Stomach (tissue), 8 donors: ENCODE measurements at regions not wholly inside any gene's neighbourhood (a gene's known extent, or its start where the extent isn't known, plus 50 kb on each side); places are given as distances from the start of the nearest gene placed in this dataset.

ENCODE experiments used
- DNase-seq, 2 donors: peaks; one replicate each; pipeline versions ENCODE4 v3.0.0 to v3.0.0-alpha.2; 2013 to 2019
- H3K27ac ChIP-seq, 5 donors: fragments of 200-600 bp in 4 of 5; sonication (generic) in 4 of 5; one replicate each; pipeline ENCODE4 v1.5.1; 2013 to 2019; ENCODE audit warnings: mild to moderate bottlenecking in 1 of 5, moderate library complexity in 1 of 5
- H3K27me3 ChIP-seq, 3 donors: fragments of 200-600 bp; sonication (generic); one replicate each; pipeline ENCODE4 v1.5.1; 2017 to 2019; ENCODE audit warnings: mixed run types in 1 of 3
- H3K36me3 ChIP-seq, 4 donors: fragments of 200-600 bp; sonication (generic); 1 replicate in 3 of 4; 2 replicates in 1 of 4; pipeline ENCODE4 v1.5.1; 2016 to 2019
- H3K4me1 ChIP-seq, 4 donors: fragments of 200-600 bp; sonication (generic); one replicate each; pipeline ENCODE4 v1.5.1; 2016 to 2019
- H3K4me3 ChIP-seq, 4 donors: fragments of 200-600 bp; sonication (generic) in 3 of 4; one replicate each; pipeline ENCODE4 v1.5.1; 2016 to 2019; ENCODE audit warnings: mild to moderate bottlenecking in 1 of 4
- H3K9me3 ChIP-seq, 4 donors: fragments of 200-600 bp; sonication (generic); one replicate each; pipeline ENCODE4 v1.5.1; 2016 to 2019
- CTCF ChIP-seq, 7 experiments: fragments of 450-650 bp in 4 of 7; fragments of 200-600 bp in 3 of 7; sonication (generic) in 3 of 7; IDR thresholded peaks; one replicate each; pipeline ENCODE4 v1.5.1; 2016 to 2019; ENCODE audit warnings: antibody characterized with exemption in 7 of 7, control low read depth in 2 of 7, mild to moderate bottlenecking in 1 of 7
- EP300 ChIP-seq: sonication (generic); formaldehyde crosslinking; IDR thresholded peaks from one replicate; pipeline ENCODE4 v1.6.1; 2017; ENCODE audit warnings: antibody characterized with exemption
- POLR2A ChIP-seq, 4 donors: fragments of 450-650 bp; IDR thresholded peaks; one replicate each; pipeline ENCODE4 v1.6.1; 2016; ENCODE audit warnings: antibody characterized with exemption in 4 of 4, control low read depth in 2 of 4, mild to moderate bottlenecking in 1 of 4, moderate library complexity in 1 of 4
- POLR2AphosphoS5 ChIP-seq, 3 donors: sonication (generic); formaldehyde crosslinking; IDR thresholded peaks; one replicate each; pipeline ENCODE4 v1.6.1; 2016; ENCODE audit warnings: antibody characterized with exemption in 3 of 3
- WGBS, 5 donors: extraction: QIAGEN DNeasy Blood & Tissue Kit in 3 of 5; methylation state at CpG; one replicate each; pipeline versions ENCODE4 v1.1.5 to v1.1.7; 2013 to 2018; 5-methylcytosine and 5-hydroxymethylcytosine counted together
- intact Hi-C: fragments of 100-400 bp; cut with DNase I; formaldehyde crosslinking; loops from one replicate; pipeline ENCODE4 v1.15.1; 2023; ENCODE audit warnings: low total_unique reads
- donor health status: healthy with polysubstance abuse.
- donor health status: Bipolar disorder and iron deficiency.
- donor health status: healthy.

DNA sequence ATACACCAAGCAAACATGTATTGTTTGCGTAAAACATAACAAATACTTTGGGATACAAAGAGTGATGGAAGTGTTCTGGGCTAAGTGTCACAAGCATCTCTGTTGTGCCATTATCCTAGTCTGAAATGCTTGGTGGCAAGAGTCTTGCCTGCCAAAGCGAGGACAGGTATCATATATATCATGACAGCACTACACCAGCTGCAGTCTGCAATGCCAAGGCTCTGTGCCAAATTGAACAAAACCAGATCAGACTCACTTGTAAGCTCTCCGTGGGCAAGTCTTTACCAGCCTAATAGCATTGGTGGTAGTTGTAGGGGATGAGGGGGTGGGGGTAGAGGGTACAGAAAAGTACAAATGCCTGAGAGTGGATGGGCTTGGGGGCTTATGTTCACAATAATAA is 119.2 kb downstream of the RWDD3 start:
- Histone ChIP-seq H3K27me3 (no peaks in the 10 kb centered on the region), H3K9me3 (no peaks in the 10 kb centered on the region), H3K4me3 (no peak overlapping the region), H3K27ac (no peak overlapping the region), H3K36me3 (no peaks in the 10 kb centered on the region), H3K4me1 (peaks cover 0 to 7% (median 0%) of the 10 kb centered on the region in 4 donors)
- DNase-seq, result no peak
- WGBS, 5 donors, result 20 to 35% (median 25%) methylated on average over 3 of the region's 3 CpGs
- no peak for TF ChIP-seq CTCF (IDR thresholded peaks at IDR 0.05)
- no peak for TF ChIP-seq POLR2AphosphoS5 (IDR thresholded peaks at IDR 0.05)
- no peak for TF ChIP-seq POLR2A (IDR thresholded peaks at IDR 0.05)
- TF ChIP-seq EP300, result no peak
- intact Hi-C loops, result no loop called here

- 70 to 91% (median 81%) methylated on average over 1 of the region's 1 CpG for WGBS, 5 donors
- Histone ChIP-seq H3K27me3 (no peaks in the 10 kb centered on the region), H3K27ac (no peak overlapping the region), H3K4me3 (no peak overlapping the region), H3K36me3 (no peaks in the 10 kb centered on the region), H3K4me1 (peaks cover 0 to 12% (median 1%) of the 10 kb centered on the region in 4 donors), H3K9me3 (peaks cover 0 to 3% (median 0%) of the 10 kb centered on the region in 4 donors)
- DNase-seq, result no peak
- TF ChIP-seq EP300 (no peak), POLR2AphosphoS5 (IDR thresholded peaks at IDR 0.05) (no peak), CTCF (IDR thresholded peaks at IDR 0.05) (no peak), POLR2A (IDR thresholded peaks at IDR 0.05) (no peak)
- intact Hi-C loops, result no loop called here
Observed at GRCh38 chr1:95364546-95364945, 130.5 kb downstream of the RWDD3 start.

- Histone ChIP-seq H3K9me3 (peaks cover 0 to 3% (median 0%) of the 10 kb centered on the region in 4 donors), H3K4me1 (peaks cover 0 to 19% (median 16%) of the 10 kb centered on the region in 4 donors), H3K36me3 (no peaks in the 10 kb centered on the region), H3K27ac (no peak overlapping the region), H3K27me3 (no peaks in the 10 kb centered on the region), H3K4me3 (no peak overlapping the region)
- 77 to 81% (median 79%) methylated on average over 3 of the region's 3 CpGs for WGBS, 5 donors
- DNase-seq, result no peak
- TF ChIP-seq CTCF (IDR thresholded peaks at IDR 0.05), result no peak
- no peak for TF ChIP-seq POLR2A (IDR thresholded peaks at IDR 0.05)
- no peak for TF ChIP-seq POLR2AphosphoS5 (IDR thresholded peaks at IDR 0.05)
- TF ChIP-seq EP300, result no peak
- intact Hi-C loops, result no loop called here
Observed at GRCh38 chr1:95366498-95366897, 132.5 kb downstream of the RWDD3 start.

DNA sequence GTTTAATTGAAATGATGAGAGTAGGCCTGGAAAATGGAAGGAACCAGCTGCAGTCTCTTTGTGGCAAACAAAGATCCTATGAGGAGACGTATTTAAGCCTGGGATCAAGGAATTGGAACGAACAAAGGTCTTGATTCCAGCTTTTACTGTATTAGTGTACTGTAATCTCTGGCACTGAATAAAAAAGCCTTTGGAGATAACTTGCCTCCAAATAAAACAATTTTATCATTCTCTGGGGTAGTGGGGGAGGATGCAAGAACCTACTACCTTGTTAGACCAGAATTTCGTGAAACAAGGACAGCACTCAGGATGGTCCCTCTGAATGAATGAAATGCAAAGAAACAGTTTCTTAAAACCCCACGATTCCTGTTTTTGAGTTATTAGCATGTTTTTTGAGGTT is 134.2 kb downstream of the RWDD3 start:
- no peak for DNase-seq
- Histone ChIP-seq H3K27me3 (no peaks in the 10 kb centered on the region), H3K9me3 (peaks cover 0 to 3% (median 0%) of the 10 kb centered on the region in 4 donors), H3K4me1 (peaks cover 0 to 21% (median 16%) of the 10 kb centered on the region in 4 donors), H3K4me3 (no peak overlapping the region), H3K27ac (no peak overlapping the region), H3K36me3 (no peaks in the 10 kb centered on the region)
- intact Hi-C loops, result no loop called here
- TF ChIP-seq POLR2AphosphoS5 (IDR thresholded peaks at IDR 0.05) (no peak), POLR2A (IDR thresholded peaks at IDR 0.05) (no peak), EP300 (no peak), CTCF (IDR thresholded peaks at IDR 0.05) (no peak)
- 19 to 37% (median 24%) methylated on average over 4 of the region's 4 CpGs for WGBS, 5 donors
